H1 (cell line): ENCODE measurements at regions not wholly inside any gene's neighbourhood (a gene's known extent, or its start where the extent isn't known, plus 50 kb on each side); places are given as distances from the start of the nearest gene placed in this dataset.

Source experiments
- CTCF ChIA-PET: fragments of 300-600 bp; sonication (Branson Sonifier 250); formaldehyde crosslinking; loops from one replicate; lab custom pipeline; 2021; ENCODE audit not compliant: partially characterized antibody; lab: Charles Lee
- POLR2A ChIA-PET: fragments of 300-600 bp; sonication (Branson Sonifier 250); formaldehyde crosslinking; loops from one replicate; lab custom pipeline; 2021; ENCODE audit warnings: inconsistent platforms; ENCODE audit not compliant: partially characterized antibody; lab: Charles Lee
- DNase-seq, 2 experiments: peaks; one replicate each; pipeline versions ENCODE4 v3.0.0 to v3.0.0-alpha.2; 2010 to 2022; ENCODE audit warnings: low spot score in 2 of 2, low read depth in 1 of 2, mixed read lengths in 1 of 2
- FAIRE-seq: peaks from 2 replicates; lab custom pipeline; 2011; peaks lifted over from hg19 to GRCh38; lab: Jason Lieb, UNC
- H2AFZ ChIP-seq: 2 replicates; pipeline ENCODE4 v1.8.1; 2012; ENCODE audit warnings: low read length, inconsistent platforms
- H2AK5ac ChIP-seq: 2 replicates; pipeline ENCODE4 v1.6.1; 2013; ENCODE audit warnings: low read depth, low read length
- H2BK120ac ChIP-seq: replicated peaks from 2 replicates; pipeline ENCODE3; 2013; ENCODE audit warnings: low read depth, low read length, inconsistent platforms
- H2BK12ac ChIP-seq: 2 replicates; pipeline ENCODE4 v1.6.1; 2013; ENCODE audit warnings: low read depth, low read length
- H2BK15ac ChIP-seq: 2 replicates; pipeline ENCODE4 v1.6.1; 2013; ENCODE audit warnings: low read length
- H2BK20ac ChIP-seq: 2 replicates; pipeline ENCODE4 v1.6.1; 2013; ENCODE audit warnings: low read length
- H2BK5ac ChIP-seq: 2 replicates; pipeline ENCODE4 v1.6.1; 2013; ENCODE audit warnings: low read depth, low read length
- H3K14ac ChIP-seq: 2 replicates; pipeline ENCODE4 v1.6.1; 2013; ENCODE audit warnings: inconsistent platforms; ENCODE audit not compliant: insufficient read length
- H3K18ac ChIP-seq: 2 replicates; pipeline ENCODE4 v1.6.1; 2013; ENCODE audit warnings: low read length; ENCODE audit errors: extremely low read depth
- H3K23ac ChIP-seq: 2 replicates; pipeline ENCODE4 v1.6.1; 2013; ENCODE audit warnings: inconsistent platforms; ENCODE audit not compliant: insufficient read length
- H3K23me2 ChIP-seq: 2 replicates; pipeline ENCODE4 v1.6.1; 2013; ENCODE audit warnings: low read depth, low read length
- H3K27ac ChIP-seq: 2 replicates; pipeline ENCODE4 v1.6.1; 2011; ENCODE audit warnings: low read depth, low read length, inconsistent platforms
- H3K27me3 ChIP-seq, 4 experiments: replicated peaks in 1 of 4; 1 replicate in 1 of 4; 2 replicates in 3 of 4; pipeline versions ENCODE4 v1.6.1 to v1.8.1; 2011 to 2013; ENCODE audit warnings: low read length in 3 of 4, mild to moderate bottlenecking in 3 of 4, inconsistent platforms in 2 of 4, mixed read lengths in 2 of 4, moderate library complexity in 1 of 4; ENCODE audit not compliant: control insufficient read depth in 3 of 4, insufficient read depth in 3 of 4; ENCODE audit errors: extremely low read depth in 1 of 4
- H3K36me3 ChIP-seq, 4 experiments: 2 replicates each; pipeline versions ENCODE4 v1.6.1 to v1.8.1; 2011 to 2013; ENCODE audit warnings: mild to moderate bottlenecking in 4 of 4, low read length in 3 of 4, moderate library complexity in 2 of 4, control low read depth in 1 of 4, inconsistent platforms in 1 of 4; ENCODE audit not compliant: insufficient read depth in 4 of 4, control insufficient read depth in 2 of 4
- H3K4ac ChIP-seq: replicated peaks from 2 replicates; pipeline ENCODE3; 2013; ENCODE audit warnings: low read length, low read depth, mixed read lengths, inconsistent platforms; ENCODE audit not compliant: insufficient read length
- H3K4me1 ChIP-seq, 4 experiments: replicated peaks in 1 of 4; 1 replicate in 1 of 4; 2 replicates in 3 of 4; pipeline versions ENCODE4 v1.6.1 to v1.8.1; 2011 to 2013; ENCODE audit warnings: low read length in 3 of 4, inconsistent platforms in 2 of 4, mixed read lengths in 1 of 4; ENCODE audit not compliant: insufficient read depth in 4 of 4, control insufficient read depth in 3 of 4
- H3K4me2 ChIP-seq, 2 experiments: 2 replicates each; pipeline versions ENCODE4 v1.6.1 to v1.8.1; 2011 to 2013; ENCODE audit warnings: low read depth in 2 of 2, low read length in 2 of 2, control low read depth in 1 of 2, inconsistent platforms in 1 of 2, mild to moderate bottlenecking in 1 of 2; ENCODE audit not compliant: insufficient read depth in 1 of 2
- H3K4me3 ChIP-seq, 4 experiments: fragments of 200-600, 300-600 bp in 1 of 4; sonication (generic), shearing (Covaris generic), sonication (Bioruptor Twin) in 1 of 4; 2 replicates each; pipeline versions ENCODE4 v1.5.1 to v1.8.1; 2011 to 2016; ENCODE audit warnings: low read length in 4 of 4, low read depth in 3 of 4, control low read depth in 2 of 4, inconsistent platforms in 2 of 4, mild to moderate bottlenecking in 2 of 4, mixed read lengths in 1 of 4, moderate library complexity in 1 of 4; ENCODE audit not compliant: insufficient read depth in 2 of 4; ENCODE audit errors: extremely low read depth in 1 of 4
- H3K56ac ChIP-seq: replicated peaks from 2 replicates; pipeline ENCODE3; 2013; ENCODE audit warnings: low read depth, mild to moderate bottlenecking, mixed read lengths, low read length, inconsistent platforms; ENCODE audit not compliant: insufficient read length
- H3K79me1 ChIP-seq: 2 replicates; pipeline ENCODE4 v1.6.1; 2013; ENCODE audit warnings: low read depth, low read length, control low read depth
- H3K79me2 ChIP-seq, 2 experiments: 2 replicates each; pipeline versions ENCODE4 v1.6.1 to v1.8.1; 2012 to 2013; ENCODE audit warnings: low read length in 2 of 2, mild to moderate bottlenecking in 2 of 2, inconsistent platforms in 1 of 2; ENCODE audit not compliant: insufficient read depth in 2 of 2, control insufficient read depth in 1 of 2
- H3K9ac ChIP-seq, 4 experiments: replicated peaks in 1 of 4; 1 replicate in 1 of 4; 2 replicates in 3 of 4; pipeline versions ENCODE4 v1.6.1 to v1.8.1; 2011 to 2013; ENCODE audit warnings: low read depth in 3 of 4, low read length in 3 of 4, control low read depth in 2 of 4, mild to moderate bottlenecking in 2 of 4, moderate library complexity in 2 of 4, inconsistent platforms in 1 of 4; ENCODE audit errors: extremely low read depth in 1 of 4
- H3K9me3 ChIP-seq, 2 experiments: 2 replicates each; pipeline versions ENCODE4 v1.6.1 to v1.8.1; 2012 to 2013; ENCODE audit warnings: mild to moderate bottlenecking in 2 of 2, moderate library complexity in 2 of 2, control low read depth in 1 of 2, inconsistent platforms in 1 of 2, low read depth in 1 of 2, low read length in 1 of 2, mixed read lengths in 1 of 2; ENCODE audit not compliant: insufficient read depth in 2 of 2
- H4K20me1 ChIP-seq, 2 experiments: replicated peaks in 1 of 2; 2 replicates each; pipeline versions ENCODE3 to v1.8.1; 2011 to 2013; ENCODE audit warnings: inconsistent platforms in 2 of 2, low read length in 2 of 2, mild to moderate bottlenecking in 1 of 2; ENCODE audit not compliant: insufficient read depth in 2 of 2, control insufficient read depth in 1 of 2
- H4K5ac ChIP-seq: 2 replicates; pipeline ENCODE4 v1.6.1; 2013; ENCODE audit warnings: low read length, low read depth, mixed read lengths, inconsistent platforms; ENCODE audit not compliant: insufficient read length
- H4K8ac ChIP-seq: 2 replicates; pipeline ENCODE4 v1.8.0; 2013; ENCODE audit warnings: mild to moderate bottlenecking, moderate library complexity, low read length, inconsistent platforms; ENCODE audit not compliant: insufficient read depth; ENCODE audit errors: extremely low read depth
- H4K91ac ChIP-seq: replicated peaks from 2 replicates; pipeline ENCODE3; 2013; ENCODE audit warnings: low read length, mixed read lengths, inconsistent platforms; ENCODE audit not compliant: insufficient read length
- CHD2 ChIP-seq: IDR thresholded peaks from 2 replicates; pipeline ENCODE4 v1.6.1; 2012; ENCODE audit warnings: low read length, improper control_type of control experiment
- CTCF ChIP-seq, 3 experiments: IDR thresholded peaks; 1 replicate in 2 of 3; 2 replicates in 1 of 3; pipeline versions ENCODE4 v1.5.1 to v1.6.1; 2011; ENCODE audit warnings: low read length in 3 of 3, mild to moderate bottlenecking in 3 of 3, inconsistent platforms in 2 of 3, low read depth in 1 of 3, moderate library complexity in 1 of 3; ENCODE audit not compliant: insufficient read depth in 1 of 3; ENCODE audit errors: control extremely low read depth in 1 of 3
- EGR1 ChIP-seq: IDR thresholded peaks from 2 replicates; pipeline ENCODE4 v1.6.1; 2011; ENCODE audit warnings: low read depth, low read length, borderline replicate concordance
- JUN ChIP-seq: IDR thresholded peaks from 2 replicates; pipeline ENCODE4 v1.6.1; 2011; ENCODE audit warnings: low read depth, mild to moderate bottlenecking, improper control_type of control experiment, low read length
- JUND ChIP-seq: IDR thresholded peaks from 2 replicates; pipeline ENCODE4 v1.6.1; 2011; ENCODE audit warnings: mild to moderate bottlenecking, improper control_type of control experiment, low read length
- MAFK ChIP-seq: IDR thresholded peaks from 2 replicates; pipeline ENCODE4 v1.6.1; 2012; ENCODE audit warnings: low read depth, mild to moderate bottlenecking, improper control_type of control experiment, low read length
- MAX ChIP-seq: IDR thresholded peaks from 2 replicates; pipeline ENCODE4 v1.6.1; 2012; ENCODE audit warnings: inconsistent platforms
- NANOG ChIP-seq: IDR thresholded peaks from 2 replicates; pipeline ENCODE4 v1.6.1; 2011; ENCODE audit warnings: low read length, low read depth, mild to moderate bottlenecking, inconsistent platforms; ENCODE audit not compliant: insufficient read depth, poor library complexity, severe bottlenecking
- POLR2A ChIP-seq, 2 experiments: IDR thresholded peaks; 1 replicate in 1 of 2; 2 replicates in 1 of 2; pipeline ENCODE4 v1.6.1; 2011; ENCODE audit warnings: low read depth in 2 of 2, low read length in 2 of 2, mild to moderate bottlenecking in 2 of 2; ENCODE audit errors: control extremely low read depth in 1 of 2
- SIX5 ChIP-seq: IDR thresholded peaks from 2 replicates; pipeline ENCODE4 v1.6.1; 2011; ENCODE audit warnings: mild to moderate bottlenecking, low read depth, low read length
- WGBS, 2 experiments: shearing (Covaris generic) in 1 of 2; methylation state at CpG; one replicate each; pipeline versions ENCODE4 v1.1.6 to v1.1.7; 2013 to 2015; ENCODE audit warnings: low lambda C conversion rate in 2 of 2, mixed read lengths in 2 of 2, inconsistent platforms in 1 of 2, low coverage in 1 of 2, missing lambda C conversion rate in 1 of 2; ENCODE audit not compliant: insufficient replicate concordance in 2 of 2, insufficient coverage in 1 of 2, insufficient read length in 1 of 2; ENCODE audit errors: extremely low coverage in 1 of 2, missing lambda C conversion rate in 1 of 2; 5-methylcytosine and 5-hydroxymethylcytosine counted together

GRCh38 chr4:176611381-176611780 lies 181.3 kb downstream of the VEGFC start:
- no peak overlapping the region for H3K27ac ChIP-seq
- FAIRE-seq (no peak), DNase-seq (no peak)
- H3K9ac ChIP-seq: no peak overlapping the region
- no peak overlapping the region for H3K4ac ChIP-seq
- H3K56ac ChIP-seq: no peak overlapping the region
- 82% methylated on average over 1 of the region's 1 CpG; no CpG with 5 or more reads in 1 of the 2 experiments for WGBS, 2 experiments
- H4K5ac ChIP-seq: no peak overlapping the region
- no peak overlapping the region for H3K4me3 ChIP-seq
- H2AFZ ChIP-seq: no peak overlapping the region
- no peak overlapping the region for H2AK5ac ChIP-seq
- no peak overlapping the region for H3K14ac ChIP-seq
- H4K91ac ChIP-seq: no peak overlapping the region
- no peaks in the 10 kb centered on the region for H3K27me3 ChIP-seq
- ChIA-PET CTCF (no interaction called here), POLR2A (no interaction called here)
- H2BK20ac ChIP-seq: no peak overlapping the region
- no peaks in the 10 kb centered on the region for H3K23me2 ChIP-seq
- no peaks in the 10 kb centered on the region for H3K79me1 ChIP-seq
- H3K18ac ChIP-seq: no peak overlapping the region
- no peaks in the 10 kb centered on the region for H3K79me2 ChIP-seq
- no peaks in the 10 kb centered on the region for H3K36me3 ChIP-seq
- no peak overlapping the region for H2BK5ac ChIP-seq
- H4K20me1 ChIP-seq: no peaks in the 10 kb centered on the region
- H2BK12ac ChIP-seq: no peak overlapping the region
- H3K4me1 ChIP-seq: peaks cover 0 to 4% (median 0%) of the 10 kb centered on the region in 4 experiments; a peak in 1 of 7 replicates
- H2BK15ac ChIP-seq: no peak overlapping the region
- no peak overlapping the region for H3K4me2 ChIP-seq
- H3K9me3 ChIP-seq: no peaks in the 10 kb centered on the region
- no peak overlapping the region for H2BK120ac ChIP-seq
- no peak overlapping the region for H3K23ac ChIP-seq
- H4K8ac ChIP-seq: no peak overlapping the region
- TF ChIP-seq JUND (no peak), CHD2 (no peak), EGR1 (no peak), CTCF (IDR thresholded peaks at IDR 0.05; ENCODE audit: control extremely low read depth in 1 of 3, insufficient read depth in 1 of 3, low read depth in 1 of 3, low read length in 3 of 3) (no peak), NANOG (no peak), JUN (no peak), SIX5 (no peak), MAX (no peak), MAFK (no peak), POLR2A (IDR thresholded peaks at IDR 0.05; ENCODE audit: control extremely low read depth in 1 of 2, low read depth in 2 of 2, low read length in 2 of 2) (no peak)
